ENCODE measurements at regions not wholly inside any gene's neighbourhood (a gene's known extent, or its start where the extent isn't known, plus 50 kb on each side); places are given as distances from the start of the nearest gene placed in this dataset.
"Not testable (repeated sequence)": the region's sequence is repeated elsewhere in the genome, so short reads cannot be mapped to it uniquely, and the experiment has no call there.

- no peaks in the 10 kb centered on the region for H3K36me3 Mint-ChIP-seq (ENCODE audit: low read depth)
- no peaks in the 10 kb centered on the region for H3K9me3 Mint-ChIP-seq
- H3K27me3 Mint-ChIP-seq: no peaks in the 10 kb centered on the region
- H3K27ac Mint-ChIP-seq: no peak overlapping the region
- no peak overlapping the region for H3K4me3 Mint-ChIP-seq
- peaks cover 12% of the 10 kb centered on the region for H3K4me1 Mint-ChIP-seq (ENCODE audit: low read depth)
- no peak for DNase-seq
Observed at GRCh38 chr17:14444915-14445314, 144.0 kb downstream of the HS3ST3B1 start.

GRCh38 chr17:14442798-14443528 lies 142.1 kb downstream of the HS3ST3B1 start:
- H3K9me3 Mint-ChIP-seq: no peaks in the 10 kb centered on the region
- no peak overlapping the region for H3K4me3 Mint-ChIP-seq
- no peak for DNase-seq
- no peaks in the 10 kb centered on the region for H3K27me3 Mint-ChIP-seq
- H3K4me1 Mint-ChIP-seq (ENCODE audit: low read depth): peaks cover 12% of the 10 kb centered on the region
- no peak overlapping the region for H3K27ac Mint-ChIP-seq
- no peaks in the 10 kb centered on the region for H3K36me3 Mint-ChIP-seq (ENCODE audit: low read depth)

GRCh38 chr17:14437176-14437575 lies 136.3 kb downstream of the HS3ST3B1 start:
- no peak for DNase-seq
- Mint-ChIP-seq H3K4me3 (no peak overlapping the region), H3K4me1 (ENCODE audit: low read depth) (peaks cover 2% of the 10 kb centered on the region), H3K27ac (no peak overlapping the region), H3K27me3 (no peaks in the 10 kb centered on the region), H3K9me3 (no peaks in the 10 kb centered on the region), H3K36me3 (ENCODE audit: low read depth) (no peaks in the 10 kb centered on the region)

GRCh38 chr17:14436266-14436665 lies 135.4 kb downstream of the HS3ST3B1 start:
- Mint-ChIP-seq H3K9me3 (no peaks in the 10 kb centered on the region), H3K36me3 (ENCODE audit: low read depth) (no peaks in the 10 kb centered on the region), H3K4me3 (no peak overlapping the region), H3K27ac (no peak overlapping the region), H3K4me1 (ENCODE audit: low read depth) (peaks cover 2% of the 10 kb centered on the region), H3K27me3 (no peaks in the 10 kb centered on the region)
- no peak for DNase-seq

GRCh38 chr17:14434506-14434905 lies 133.6 kb downstream of the HS3ST3B1 start:
- H3K9me3 Mint-ChIP-seq: no peaks in the 10 kb centered on the region
- no peak for DNase-seq
- no peaks in the 10 kb centered on the region for H3K36me3 Mint-ChIP-seq (ENCODE audit: low read depth)
- H3K27me3 Mint-ChIP-seq: no peaks in the 10 kb centered on the region
- H3K4me3 Mint-ChIP-seq: no peak overlapping the region
- H3K4me1 Mint-ChIP-seq (ENCODE audit: low read depth): peaks cover 7% of the 10 kb centered on the region
- no peak overlapping the region for H3K27ac Mint-ChIP-seq

- no peaks in the 10 kb centered on the region for H3K9me3 Mint-ChIP-seq
- no peak overlapping the region for H3K4me3 Mint-ChIP-seq
- no peak overlapping the region for H3K27ac Mint-ChIP-seq
- H3K4me1 Mint-ChIP-seq (ENCODE audit: low read depth): peaks cover 31% of the 10 kb centered on the region
- H3K27me3 Mint-ChIP-seq: no peaks in the 10 kb centered on the region
- no peak for DNase-seq
- no peaks in the 10 kb centered on the region for H3K36me3 Mint-ChIP-seq (ENCODE audit: low read depth)
Observed at GRCh38 chr17:14432079-14432478, 131.2 kb downstream of the HS3ST3B1 start.

GRCh38 chr17:14429084-14429483 lies 128.2 kb downstream of the HS3ST3B1 start:
- no peaks in the 10 kb centered on the region for H3K27me3 Mint-ChIP-seq
- H3K4me1 Mint-ChIP-seq (ENCODE audit: low read depth): peaks cover 54% of the 10 kb centered on the region
- no peak for DNase-seq
- no peaks in the 10 kb centered on the region for H3K9me3 Mint-ChIP-seq
- H3K36me3 Mint-ChIP-seq (ENCODE audit: low read depth): no peaks in the 10 kb centered on the region
- peak overlapping the region; percentile 70 for H3K4me3 Mint-ChIP-seq
- H3K27ac Mint-ChIP-seq: peak overlapping the region; percentile 91

- no peaks in the 10 kb centered on the region for H3K27me3 Mint-ChIP-seq
- H3K27ac Mint-ChIP-seq: peak overlapping the region; percentile 91
- DNase-seq: no peak
- no peaks in the 10 kb centered on the region for H3K36me3 Mint-ChIP-seq (ENCODE audit: low read depth)
- H3K4me1 Mint-ChIP-seq (ENCODE audit: low read depth): peaks cover 58% of the 10 kb centered on the region
- H3K9me3 Mint-ChIP-seq: no peaks in the 10 kb centered on the region
- peak overlapping the region; percentile 70 for H3K4me3 Mint-ChIP-seq
Observed at GRCh38 chr17:14428648-14429029, 127.8 kb downstream of the HS3ST3B1 start.

GRCh38 chr17:14427900-14428647 lies 127.2 kb downstream of the HS3ST3B1 start:
- Mint-ChIP-seq H3K27ac (peak overlapping the region; percentile 91), H3K36me3 (ENCODE audit: low read depth) (no peaks in the 10 kb centered on the region), H3K9me3 (no peaks in the 10 kb centered on the region), H3K4me3 (peak overlapping the region; percentile 70), H3K27me3 (no peaks in the 10 kb centered on the region), H3K4me1 (ENCODE audit: low read depth) (peaks cover 60% of the 10 kb centered on the region)
- peak; percentile 60 for DNase-seq

GRCh38 chr17:14423156-14423555 lies 122.3 kb downstream of the HS3ST3B1 start:
- H3K4me3 Mint-ChIP-seq; H3K27ac Mint-ChIP-seq; H3K36me3 Mint-ChIP-seq (ENCODE audit: low read depth); DNase-seq; H3K27me3 Mint-ChIP-seq; H3K9me3 Mint-ChIP-seq: not testable (repeated sequence)
- peaks cover 42% of the 10 kb centered on the region for H3K4me1 Mint-ChIP-seq (ENCODE audit: low read depth)

GRCh38 chr17:14417336-14417735 lies 116.5 kb downstream of the HS3ST3B1 start:
- Mint-ChIP-seq H3K9me3 (peaks cover 9% of the 10 kb centered on the region), H3K27me3 (no peaks in the 10 kb centered on the region), H3K27ac (no peak overlapping the region), H3K4me3 (no peak overlapping the region), H3K36me3 (ENCODE audit: low read depth) (no peaks in the 10 kb centered on the region), H3K4me1 (ENCODE audit: low read depth) (no peaks in the 10 kb centered on the region)
- DNase-seq: no peak

- Mint-ChIP-seq H3K27me3 (no peaks in the 10 kb centered on the region), H3K27ac (no peak overlapping the region), H3K36me3 (ENCODE audit: low read depth) (no peaks in the 10 kb centered on the region), H3K4me1 (ENCODE audit: low read depth) (peaks cover 15% of the 10 kb centered on the region), H3K4me3 (no peak overlapping the region), H3K9me3 (no peaks in the 10 kb centered on the region)
- DNase-seq: no peak
Observed at GRCh38 chr17:14409292-14409691, 108.4 kb downstream of the HS3ST3B1 start.

GRCh38 chr17:14407541-14407940 lies 106.7 kb downstream of the HS3ST3B1 start:
- H3K4me3 Mint-ChIP-seq: no peak overlapping the region
- H3K27ac Mint-ChIP-seq: no peak overlapping the region
- no peaks in the 10 kb centered on the region for H3K36me3 Mint-ChIP-seq (ENCODE audit: low read depth)
- H3K9me3 Mint-ChIP-seq: no peaks in the 10 kb centered on the region
- peaks cover 24% of the 10 kb centered on the region for H3K4me1 Mint-ChIP-seq (ENCODE audit: low read depth)
- no peaks in the 10 kb centered on the region for H3K27me3 Mint-ChIP-seq
- DNase-seq: no peak

GRCh38 chr17:14405189-14405588 lies 104.3 kb downstream of the HS3ST3B1 start:
- DNase-seq: no peak
- Mint-ChIP-seq H3K27ac (no peak overlapping the region), H3K4me1 (ENCODE audit: low read depth) (peaks cover 24% of the 10 kb centered on the region), H3K4me3 (no peak overlapping the region), H3K27me3 (no peaks in the 10 kb centered on the region), H3K36me3 (ENCODE audit: low read depth) (no peaks in the 10 kb centered on the region), H3K9me3 (no peaks in the 10 kb centered on the region)
